ENCODE measurements at regions not wholly inside any gene's neighbourhood (a gene's known extent, or its start where the extent isn't known, plus 50 kb on each side); places are given as distances from the start of the nearest gene placed in this dataset.

GRCh38 chr3:34584971-34585370 lies 786.5 kb downstream of the PDCD6IP start:
- Histone ChIP-seq H3K4me1 (ENCODE audit: control insufficient read depth, insufficient read depth, low read length) (no peaks in the 10 kb centered on the region), H3K4me2 (ENCODE audit: control insufficient read depth, insufficient read depth) (no peak overlapping the region), H3K27me3 (replicated peaks in 1 of 2; ENCODE audit: control insufficient read depth in 2 of 2, insufficient read depth in 2 of 2, low read length in 1 of 2) (no peaks in the 10 kb centered on the region), H4K20me1 (ENCODE audit: control insufficient read depth, insufficient read depth) (no peaks in the 10 kb centered on the region), H3K36me3 (ENCODE audit: control insufficient read depth in 2 of 2, insufficient read depth in 2 of 2, low read length in 1 of 2) (no peaks in the 10 kb centered on the region), H3K9me3 (replicated peaks; ENCODE audit: control insufficient read depth, insufficient read depth, low read length) (no peaks in the 10 kb centered on the region), H3K27ac (ENCODE audit: control insufficient read depth, insufficient read depth) (no peak overlapping the region), H3K79me2 (ENCODE audit: control insufficient read depth, insufficient read depth, low read length) (no peaks in the 10 kb centered on the region), H3K9ac (ENCODE audit: control insufficient read depth, insufficient read depth, low read length) (no peak overlapping the region), H2AFZ (ENCODE audit: control insufficient read depth, low read depth, low read length) (no peak overlapping the region), H3K4me3 (no peak overlapping the region)
- no peak for ATAC-seq
- no peak for DNase-seq (ENCODE audit: low read depth, low spot score)
- CTCF ChIA-PET, result no interaction called here
- RAD21 ChIA-PET (ENCODE audit: unreplicated experiment), result no interaction called here
- TF ChIP-seq RBBP5 (conservative IDR thresholded peaks at IDR 0.05) (no peak), TBL1XR1 (IDR thresholded peaks at IDR 0.05; ENCODE audit: low read depth, low read length) (no peak), NR2C2 (IDR thresholded peaks at IDR 0.05; ENCODE audit: borderline replicate concordance, control insufficient read depth, insufficient read length, low read depth) (no peak), CHD4 (IDR thresholded peaks at IDR 0.05) (no peak), YBX1 (IDR thresholded peaks at IDR 0.05) (no peak), MTA3 (IDR thresholded peaks at IDR 0.05; ENCODE audit: borderline replicate concordance, low read length) (no peak), ZNF622 (IDR thresholded peaks at IDR 0.05) (no peak), MEF2A (IDR thresholded peaks at IDR 0.05; ENCODE audit: insufficient read depth, low read depth, low read length) (no peak), BACH1 (IDR thresholded peaks at IDR 0.05; ENCODE audit: borderline replicate concordance) (no peak)
- TF ChIP-seq, protein P1, sequence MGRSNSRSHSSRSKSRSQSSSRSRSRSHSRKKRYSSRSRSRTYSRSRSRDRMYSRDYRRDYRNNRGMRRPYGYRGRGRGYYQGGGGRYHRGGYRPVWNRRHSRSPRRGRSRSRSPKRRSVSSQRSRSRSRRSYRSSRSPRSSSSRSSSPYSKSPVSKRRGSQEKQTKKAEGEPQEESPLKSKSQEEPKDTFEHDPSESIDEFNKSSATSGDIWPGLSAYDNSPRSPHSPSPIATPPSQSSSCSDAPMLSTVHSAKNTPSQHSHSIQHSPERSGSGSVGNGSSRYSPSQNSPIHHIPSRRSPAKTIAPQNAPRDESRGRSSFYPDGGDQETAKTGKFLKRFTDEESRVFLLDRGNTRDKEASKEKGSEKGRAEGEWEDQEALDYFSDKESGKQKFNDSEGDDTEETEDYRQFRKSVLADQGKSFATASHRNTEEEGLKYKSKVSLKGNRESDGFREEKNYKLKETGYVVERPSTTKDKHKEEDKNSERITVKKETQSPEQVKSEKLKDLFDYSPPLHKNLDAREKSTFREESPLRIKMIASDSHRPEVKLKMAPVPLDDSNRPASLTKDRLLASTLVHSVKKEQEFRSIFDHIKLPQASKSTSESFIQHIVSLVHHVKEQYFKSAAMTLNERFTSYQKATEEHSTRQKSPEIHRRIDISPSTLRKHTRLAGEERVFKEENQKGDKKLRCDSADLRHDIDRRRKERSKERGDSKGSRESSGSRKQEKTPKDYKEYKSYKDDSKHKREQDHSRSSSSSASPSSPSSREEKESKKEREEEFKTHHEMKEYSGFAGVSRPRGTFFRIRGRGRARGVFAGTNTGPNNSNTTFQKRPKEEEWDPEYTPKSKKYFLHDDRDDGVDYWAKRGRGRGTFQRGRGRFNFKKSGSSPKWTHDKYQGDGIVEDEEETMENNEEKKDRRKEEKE (IDR thresholded peaks at IDR 0.05), result no peak
- TF ChIP-seq, protein P2, sequence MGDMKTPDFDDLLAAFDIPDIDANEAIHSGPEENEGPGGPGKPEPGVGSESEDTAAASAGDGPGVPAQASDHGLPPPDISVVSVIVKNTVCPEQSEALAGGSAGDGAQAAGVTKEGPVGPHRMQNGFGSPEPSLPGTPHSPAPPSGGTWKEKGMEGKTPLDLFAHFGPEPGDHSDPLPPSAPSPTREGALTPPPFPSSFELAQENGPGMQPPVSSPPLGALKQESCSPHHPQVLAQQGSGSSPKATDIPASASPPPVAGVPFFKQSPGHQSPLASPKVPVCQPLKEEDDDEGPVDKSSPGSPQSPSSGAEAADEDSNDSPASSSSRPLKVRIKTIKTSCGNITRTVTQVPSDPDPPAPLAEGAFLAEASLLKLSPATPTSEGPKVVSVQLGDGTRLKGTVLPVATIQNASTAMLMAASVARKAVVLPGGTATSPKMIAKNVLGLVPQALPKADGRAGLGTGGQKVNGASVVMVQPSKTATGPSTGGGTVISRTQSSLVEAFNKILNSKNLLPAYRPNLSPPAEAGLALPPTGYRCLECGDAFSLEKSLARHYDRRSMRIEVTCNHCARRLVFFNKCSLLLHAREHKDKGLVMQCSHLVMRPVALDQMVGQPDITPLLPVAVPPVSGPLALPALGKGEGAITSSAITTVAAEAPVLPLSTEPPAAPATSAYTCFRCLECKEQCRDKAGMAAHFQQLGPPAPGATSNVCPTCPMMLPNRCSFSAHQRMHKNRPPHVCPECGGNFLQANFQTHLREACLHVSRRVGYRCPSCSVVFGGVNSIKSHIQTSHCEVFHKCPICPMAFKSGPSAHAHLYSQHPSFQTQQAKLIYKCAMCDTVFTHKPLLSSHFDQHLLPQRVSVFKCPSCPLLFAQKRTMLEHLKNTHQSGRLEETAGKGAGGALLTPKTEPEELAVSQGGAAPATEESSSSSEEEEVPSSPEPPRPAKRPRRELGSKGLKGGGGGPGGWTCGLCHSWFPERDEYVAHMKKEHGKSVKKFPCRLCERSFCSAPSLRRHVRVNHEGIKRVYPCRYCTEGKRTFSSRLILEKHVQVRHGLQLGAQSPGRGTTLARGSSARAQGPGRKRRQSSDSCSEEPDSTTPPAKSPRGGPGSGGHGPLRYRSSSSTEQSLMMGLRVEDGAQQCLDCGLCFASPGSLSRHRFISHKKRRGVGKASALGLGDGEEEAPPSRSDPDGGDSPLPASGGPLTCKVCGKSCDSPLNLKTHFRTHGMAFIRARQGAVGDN (IDR thresholded peaks at IDR 0.05), result no peak
- no peak for FAIRE-seq
- in situ Hi-C loops (cut with MboI) (no loop called here), intact Hi-C loops (cut with micrococcal nuclease; ENCODE audit: unreplicated experiment) (no loop called here)
- POLR2A ChIA-PET, result no interaction called here
- SMC1A ChIA-PET (ENCODE audit: uncharacterized antibody, unreplicated experiment), result no interaction called here
- WGBS (ENCODE audit: insufficient coverage, insufficient replicate concordance, low lambda C conversion rate, missing lambda C conversion rate), result 4% methylated on average over 1 of the region's 1 CpG
- BruUV-seq (replicated peaks), result no TSS peak
